PFSK-1 (cell line): ENCODE measurements at regions not wholly inside any gene's neighbourhood (a gene's known extent, or its start where the extent isn't known, plus 50 kb on each side); places are given as distances from the start of the nearest gene placed in this dataset.

Experiments
- SIN3A ChIP-seq: IDR thresholded peaks from 2 replicates; pipeline ENCODE4 v1.6.1; 2012; ENCODE audit warnings: mild to moderate bottlenecking, low read length, moderate library complexity, borderline replicate concordance; ENCODE audit not compliant: insufficient read depth
- TF ChIP-seq, protein P1 (sequence below), 2 experiments: IDR thresholded peaks; 2 replicates each; pipeline versions ENCODE4 v1.6.1 to v1.8.0; 2011 to 2012; ENCODE audit warnings: low read depth in 2 of 2, low read length in 2 of 2, control low read depth in 1 of 2, inconsistent platforms in 1 of 2, mild to moderate bottlenecking in 1 of 2, moderate library complexity in 1 of 2; ENCODE audit not compliant: insufficient read depth in 1 of 2

DNA sequence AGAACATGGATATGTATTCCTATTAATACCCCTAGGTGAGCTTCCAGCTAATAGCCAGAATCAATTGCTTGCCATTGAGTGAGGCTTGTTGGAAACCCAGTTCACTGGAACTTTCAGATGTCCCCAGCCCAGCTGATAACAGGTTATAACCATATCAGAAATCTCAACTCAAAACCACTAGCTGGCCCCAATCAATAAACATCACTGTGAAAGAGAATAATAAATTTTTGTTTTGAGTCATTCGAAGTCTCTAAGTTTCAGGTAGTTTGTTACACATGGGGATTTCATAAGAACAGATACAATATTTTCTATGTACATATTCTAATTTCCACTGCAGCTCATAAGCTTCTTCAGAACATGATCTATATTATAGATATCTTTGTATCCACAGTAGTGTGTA lies 162.9 kb upstream of the SNX7 start:
- no peak for TF ChIP-seq SIN3A
- TF ChIP-seq, protein P1, sequence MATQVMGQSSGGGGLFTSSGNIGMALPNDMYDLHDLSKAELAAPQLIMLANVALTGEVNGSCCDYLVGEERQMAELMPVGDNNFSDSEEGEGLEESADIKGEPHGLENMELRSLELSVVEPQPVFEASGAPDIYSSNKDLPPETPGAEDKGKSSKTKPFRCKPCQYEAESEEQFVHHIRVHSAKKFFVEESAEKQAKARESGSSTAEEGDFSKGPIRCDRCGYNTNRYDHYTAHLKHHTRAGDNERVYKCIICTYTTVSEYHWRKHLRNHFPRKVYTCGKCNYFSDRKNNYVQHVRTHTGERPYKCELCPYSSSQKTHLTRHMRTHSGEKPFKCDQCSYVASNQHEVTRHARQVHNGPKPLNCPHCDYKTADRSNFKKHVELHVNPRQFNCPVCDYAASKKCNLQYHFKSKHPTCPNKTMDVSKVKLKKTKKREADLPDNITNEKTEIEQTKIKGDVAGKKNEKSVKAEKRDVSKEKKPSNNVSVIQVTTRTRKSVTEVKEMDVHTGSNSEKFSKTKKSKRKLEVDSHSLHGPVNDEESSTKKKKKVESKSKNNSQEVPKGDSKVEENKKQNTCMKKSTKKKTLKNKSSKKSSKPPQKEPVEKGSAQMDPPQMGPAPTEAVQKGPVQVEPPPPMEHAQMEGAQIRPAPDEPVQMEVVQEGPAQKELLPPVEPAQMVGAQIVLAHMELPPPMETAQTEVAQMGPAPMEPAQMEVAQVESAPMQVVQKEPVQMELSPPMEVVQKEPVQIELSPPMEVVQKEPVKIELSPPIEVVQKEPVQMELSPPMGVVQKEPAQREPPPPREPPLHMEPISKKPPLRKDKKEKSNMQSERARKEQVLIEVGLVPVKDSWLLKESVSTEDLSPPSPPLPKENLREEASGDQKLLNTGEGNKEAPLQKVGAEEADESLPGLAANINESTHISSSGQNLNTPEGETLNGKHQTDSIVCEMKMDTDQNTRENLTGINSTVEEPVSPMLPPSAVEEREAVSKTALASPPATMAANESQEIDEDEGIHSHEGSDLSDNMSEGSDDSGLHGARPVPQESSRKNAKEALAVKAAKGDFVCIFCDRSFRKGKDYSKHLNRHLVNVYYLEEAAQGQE (IDR thresholded peaks at IDR 0.05; ENCODE audit: insufficient read depth in 1 of 2, low read depth in 2 of 2, low read length in 2 of 2) = no peak
